ENCODE measurements at regions not wholly inside any gene's neighbourhood (a gene's known extent, or its start where the extent isn't known, plus 50 kb on each side); places are given as distances from the start of the nearest gene placed in this dataset.

DNA sequence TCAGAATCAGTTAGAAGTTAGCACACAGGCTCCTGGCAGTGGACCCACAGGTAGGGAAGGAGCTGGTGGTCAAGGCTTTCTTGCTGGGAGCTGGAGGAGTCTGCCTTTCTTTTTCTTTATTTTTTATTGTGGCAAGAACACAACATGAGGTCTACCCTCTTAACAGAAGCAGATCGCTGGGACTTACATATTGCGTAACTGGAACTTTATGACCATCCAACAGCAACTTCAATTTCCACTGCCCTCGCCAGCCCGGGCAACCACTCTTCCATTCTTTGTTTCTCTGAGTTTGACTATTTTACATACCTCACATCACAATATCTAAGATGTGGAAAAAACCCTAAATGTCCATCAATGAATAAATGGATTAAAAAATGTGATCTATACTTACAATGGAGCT, 147.8 kb upstream of the AJAP1 start:
- DNase-seq = no peak

DNA sequence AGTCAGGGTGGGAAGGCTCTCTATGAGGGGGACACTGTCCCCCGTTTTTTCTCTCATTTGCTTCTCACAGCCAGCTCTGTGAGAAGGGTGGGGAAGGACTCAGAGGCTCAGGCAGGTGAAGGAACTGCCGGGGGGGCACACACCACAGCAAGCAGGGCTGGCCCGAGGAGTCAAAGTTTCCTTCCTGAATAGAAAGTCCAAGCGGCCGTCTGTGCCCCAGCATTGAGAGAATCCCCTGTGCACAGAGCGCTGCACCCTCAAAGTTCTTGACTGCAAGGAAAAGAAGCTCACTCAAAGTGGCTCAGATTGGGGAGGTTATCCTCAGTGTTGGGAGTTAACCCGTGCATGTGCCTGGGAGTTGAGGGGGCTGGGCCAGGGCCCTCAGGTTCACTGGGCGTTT, 145.2 kb upstream of the AJAP1 start:
- DNase-seq = no peak

- DNase-seq = no peak
Observed at GRCh38 chr1:4510276-4510691, 144.1 kb upstream of the AJAP1 start.

GRCh38 chr1:4511374-4511773, 143.0 kb upstream of the AJAP1 start:
- DNase-seq = no peak

- DNase-seq = no peak
Observed at GRCh38 chr1:4512636-4513035, 141.8 kb upstream of the AJAP1 start.

DNA sequence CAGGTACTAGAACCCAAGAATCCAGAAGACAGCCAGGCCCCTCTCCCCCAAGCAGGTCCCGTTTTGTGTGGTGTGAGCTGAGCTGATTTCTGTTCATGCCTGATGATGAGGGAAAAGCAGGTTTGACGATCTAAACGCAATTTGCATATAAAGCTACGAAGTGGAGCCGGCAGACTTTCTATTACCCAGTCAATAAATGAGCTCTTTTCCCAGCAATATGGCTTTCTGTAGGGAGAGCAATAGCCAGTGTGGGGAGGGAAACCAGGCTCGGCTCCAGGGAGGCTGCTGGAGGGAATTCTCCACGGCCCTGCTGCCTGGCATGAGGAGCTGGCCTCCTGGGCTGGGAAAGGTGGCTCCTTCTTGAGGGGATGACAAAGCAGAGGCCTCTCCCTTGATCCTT, 140.7 kb upstream of the AJAP1 start:
- no peak for DNase-seq

- no peak for DNase-seq
Observed at GRCh38 chr1:4515727-4516289, 138.6 kb upstream of the AJAP1 start.

GRCh38 chr1:4516596-4516995, 137.8 kb upstream of the AJAP1 start:
- DNase-seq = no peak

DNA sequence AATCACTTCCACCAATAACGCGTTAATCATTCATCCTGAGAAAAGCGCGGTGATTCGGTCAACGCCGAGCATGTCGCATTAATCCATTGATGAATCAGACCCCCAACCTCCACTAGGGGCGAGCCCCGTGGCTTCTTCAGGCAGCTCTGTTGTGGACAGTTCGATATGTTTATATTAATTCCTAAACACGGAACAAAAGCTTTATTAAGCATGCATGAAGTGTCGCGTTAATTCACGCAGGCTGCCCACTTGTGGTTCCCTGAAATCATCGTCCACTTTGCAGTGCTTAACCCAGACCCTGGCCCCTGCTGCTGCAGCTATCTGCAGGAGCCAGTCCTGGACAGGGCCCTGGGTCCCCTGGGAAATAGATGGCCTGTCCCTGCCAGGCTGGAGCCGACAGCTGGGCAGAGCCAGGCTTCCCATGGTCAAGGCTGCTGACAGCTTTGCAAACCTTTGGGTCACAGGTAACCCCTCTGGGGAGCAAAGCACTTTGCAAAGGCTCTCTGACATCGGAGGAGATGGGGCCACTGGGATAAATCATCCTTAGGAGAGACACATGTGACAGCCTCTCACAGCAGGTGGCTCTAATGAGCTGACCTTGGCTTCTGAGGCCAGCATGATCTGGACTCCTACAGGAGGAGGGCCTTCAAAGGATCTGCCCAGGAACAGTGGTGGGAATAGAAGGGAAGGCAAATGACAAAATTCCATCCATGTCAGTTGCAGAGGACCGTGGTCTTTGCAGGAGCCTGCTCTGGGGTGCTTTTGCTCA, 137.0 kb upstream of the AJAP1 start:
- no peak for DNase-seq

DNA sequence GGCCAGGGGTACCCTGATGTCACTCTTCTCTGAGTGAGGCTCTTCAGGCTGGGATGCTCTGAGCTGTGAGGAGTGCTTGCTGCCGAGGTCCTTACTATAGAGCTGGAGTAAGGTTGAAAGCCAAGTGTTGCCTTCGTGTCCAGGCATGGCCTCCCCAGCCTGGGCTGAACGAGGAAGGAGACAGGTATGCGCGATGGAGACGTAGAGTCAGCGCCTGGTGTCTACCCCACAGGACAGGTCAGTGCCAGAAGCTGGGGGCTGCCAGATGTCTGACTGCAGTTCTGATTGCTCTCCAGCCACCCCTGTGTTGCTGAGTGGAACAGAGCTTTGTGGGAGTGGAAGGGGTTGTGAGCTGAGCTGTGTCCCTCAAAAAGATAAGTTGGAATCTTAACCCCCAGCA, 135.8 kb upstream of the AJAP1 start:
- no peak for DNase-seq

DNA sequence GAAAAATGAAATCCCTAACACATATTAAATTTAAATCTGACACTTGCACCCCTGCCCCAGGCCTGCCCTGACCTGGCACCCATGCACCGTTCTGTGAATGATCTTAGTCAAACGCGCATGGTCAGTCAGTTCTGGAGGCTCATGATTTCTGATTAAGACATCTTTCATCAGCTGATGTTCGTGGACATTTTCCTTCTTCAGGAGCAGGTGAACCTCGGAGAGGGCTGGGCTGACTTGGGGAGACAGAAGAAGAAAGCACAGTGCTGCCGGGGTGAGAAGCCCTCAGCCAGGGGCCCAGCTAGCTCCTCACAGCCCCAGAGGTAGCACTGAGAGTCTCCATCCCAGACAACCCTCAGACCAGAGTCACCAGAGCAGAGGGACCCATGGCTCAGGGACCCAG, 134.5 kb upstream of the AJAP1 start:
- DNase-seq = no peak

GRCh38 chr1:4523551-4523950, 130.9 kb upstream of the AJAP1 start:
- no peak for DNase-seq

GRCh38 chr1:4526747-4527146, 127.7 kb upstream of the AJAP1 start:
- no peak for DNase-seq

- DNase-seq = no peak
Observed at GRCh38 chr1:4527819-4528218, 126.6 kb upstream of the AJAP1 start.

DNA sequence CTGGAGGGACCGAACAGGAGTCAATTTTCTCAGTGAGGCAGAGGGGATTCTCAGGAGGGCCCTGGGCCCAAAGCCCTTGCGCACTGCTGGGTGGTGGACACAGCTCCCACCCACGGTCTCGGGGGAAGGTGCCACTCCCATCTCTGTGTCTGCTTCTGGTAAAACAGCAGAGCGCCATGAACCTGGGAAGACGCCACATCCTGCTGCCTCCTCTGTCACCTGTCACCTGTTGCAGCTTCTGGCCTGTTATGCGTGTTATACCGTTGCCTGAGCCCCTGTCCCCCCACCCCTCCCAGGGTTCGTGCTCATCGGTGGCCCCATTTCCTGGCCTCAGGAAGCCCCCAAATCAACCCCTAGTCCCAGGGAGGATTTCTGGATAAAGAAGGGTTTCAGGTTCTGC, 125.8 kb upstream of the AJAP1 start:
- no peak for DNase-seq

DNA sequence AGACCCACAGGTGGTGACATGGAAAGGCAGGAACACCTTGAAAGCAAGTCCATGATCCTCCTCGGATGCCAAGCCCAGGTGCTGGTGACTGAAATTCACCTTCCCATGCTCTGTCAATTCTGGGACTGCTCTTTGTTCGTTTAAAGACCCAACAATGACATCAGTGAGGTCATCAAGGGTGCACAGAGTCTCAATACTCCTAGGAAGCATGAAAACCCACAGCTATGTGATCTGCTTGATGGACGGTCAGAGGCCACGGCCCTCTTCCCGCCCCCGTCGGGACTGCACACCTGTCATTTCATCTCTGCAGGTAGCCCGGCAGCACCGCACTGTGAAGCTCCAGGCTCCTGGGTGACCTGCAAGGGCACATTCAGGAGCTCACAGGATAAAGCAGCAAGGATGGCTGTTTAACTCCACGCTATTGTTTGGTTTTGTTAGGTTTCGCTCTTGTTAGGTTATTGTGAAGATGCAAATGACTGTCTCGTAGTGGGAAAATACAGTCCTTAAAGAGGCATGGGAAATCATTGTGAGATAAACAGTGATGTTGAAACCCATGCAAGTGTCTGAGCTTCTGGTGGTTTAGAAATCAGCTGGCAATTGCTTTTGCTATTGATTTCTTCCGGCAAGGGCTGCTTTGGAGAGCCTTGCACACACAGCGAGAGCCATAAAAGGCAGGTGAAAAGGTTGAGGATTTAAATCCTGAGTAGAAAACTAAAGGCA, 124.8 kb upstream of the AJAP1 start:
- DNase-seq = no peak

GRCh38 chr1:4530166-4530785, 124.1 kb upstream of the AJAP1 start:
- DNase-seq = no peak

DNA sequence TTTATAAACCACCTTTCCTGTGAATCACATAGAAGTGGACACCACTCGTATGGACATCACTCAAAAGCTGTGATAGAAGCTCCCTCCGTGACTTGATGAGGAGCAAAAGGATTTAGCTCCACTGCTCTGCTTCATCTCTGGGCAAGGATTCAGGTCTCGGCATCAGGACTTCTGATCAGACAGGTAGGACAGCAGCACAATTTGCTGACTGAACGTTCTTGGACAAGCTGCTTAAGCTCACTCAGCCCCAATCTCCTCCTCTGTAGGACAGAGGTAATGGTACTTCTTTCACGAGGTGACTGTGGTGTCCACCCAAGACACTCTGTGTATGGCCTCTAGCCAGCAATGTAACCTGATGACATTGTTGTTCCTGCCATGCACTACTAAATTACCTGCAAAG, 122.6 kb upstream of the AJAP1 start:
- no peak for DNase-seq

DNA sequence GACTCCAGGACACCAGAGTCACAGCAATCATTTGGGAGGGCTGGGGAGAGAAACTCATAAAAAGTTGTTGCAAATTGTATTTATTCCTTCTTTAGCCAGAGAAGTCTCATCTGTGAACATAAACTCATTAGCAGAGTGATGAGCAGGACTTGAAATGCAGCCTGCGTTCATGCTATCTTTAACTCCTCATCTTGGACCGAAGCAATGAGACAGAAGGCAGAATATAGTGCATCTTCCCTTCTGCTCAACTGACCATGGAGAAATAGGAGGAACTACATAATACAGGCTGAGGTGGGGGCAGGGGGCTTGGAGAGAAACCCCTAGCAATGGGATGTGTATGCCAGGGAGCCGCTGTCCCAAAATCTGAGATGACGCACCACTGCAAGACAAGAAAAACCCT, 121.8 kb upstream of the AJAP1 start:
- no peak for DNase-seq

- DNase-seq = no peak
Observed at GRCh38 chr1:4546911-4547310, 107.5 kb upstream of the AJAP1 start.

GRCh38 chr1:4549930-4550329, 104.5 kb upstream of the AJAP1 start:
- no peak for DNase-seq

DNA sequence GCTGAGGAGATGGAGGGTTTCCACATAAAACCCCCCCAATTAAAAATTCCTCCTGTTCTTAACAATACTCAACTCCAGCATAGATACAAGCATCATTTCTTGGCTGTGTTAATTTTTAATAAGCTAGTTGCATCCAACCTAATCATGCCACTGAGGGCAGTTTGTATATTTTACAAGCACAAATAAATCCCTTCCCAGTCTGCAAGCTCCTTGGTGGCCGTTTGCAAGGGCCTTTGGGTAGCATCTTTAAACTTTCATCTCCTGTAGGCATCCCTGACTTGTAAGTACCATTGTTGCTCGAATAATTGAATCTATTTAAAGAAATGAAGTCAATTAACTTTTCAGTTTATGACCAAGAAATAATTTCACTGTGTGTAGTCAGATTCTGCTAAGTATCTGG, 103.5 kb upstream of the AJAP1 start:
- DNase-seq = no peak

DNA sequence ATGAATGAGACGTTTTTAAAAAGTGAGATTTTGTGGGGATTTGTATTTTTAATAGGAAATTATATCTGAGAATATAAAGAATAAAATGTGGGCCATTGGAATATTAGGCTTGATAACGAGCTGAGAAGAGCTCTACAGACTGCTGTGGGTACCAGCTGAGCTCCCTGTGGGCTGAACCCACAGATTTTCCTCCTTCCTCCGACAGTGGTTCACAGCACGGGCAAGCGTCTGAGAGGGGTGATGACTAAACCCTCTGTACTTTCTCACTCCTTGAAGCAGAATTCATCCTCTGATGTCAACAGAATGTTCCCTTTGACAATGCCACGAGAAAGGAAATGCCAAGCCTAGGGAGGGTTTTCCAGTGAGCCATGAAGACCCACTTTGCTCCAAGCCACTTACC, 102.7 kb upstream of the AJAP1 start:
- no peak for DNase-seq

DNA sequence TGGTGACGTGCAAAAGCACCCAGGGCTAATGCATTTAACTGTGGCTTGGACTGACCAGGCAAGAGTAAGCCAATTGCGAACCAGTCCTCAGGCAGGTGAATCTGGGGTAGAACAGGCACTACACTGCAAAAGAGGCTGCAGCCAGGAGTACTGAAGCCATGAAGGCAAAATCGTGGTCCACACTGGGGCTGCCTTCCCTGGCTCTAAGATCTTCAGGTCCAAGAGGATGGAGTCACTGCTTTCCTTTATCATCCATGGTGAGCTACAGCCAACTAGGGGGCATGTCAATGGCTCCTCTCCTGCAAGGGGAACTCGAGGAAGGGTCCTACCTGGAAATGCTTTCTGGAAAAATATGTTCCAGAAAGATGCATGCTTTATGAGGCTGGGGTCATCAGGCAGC, 100.6 kb upstream of the AJAP1 start:
- DNase-seq = no peak
